Esophagus squamous epithelium (tissue), 4 donors: ENCODE measurements at regions not wholly inside any gene's neighbourhood (a gene's known extent, or its start where the extent isn't known, plus 50 kb on each side); places are given as distances from the start of the nearest gene placed in this dataset.

Experiments
- CTCF ChIP-seq, 6 experiments: fragments of 450-650 bp in 4 of 6; fragments of 200-600 bp in 2 of 6; sonication (generic) in 2 of 6; IDR thresholded peaks; one replicate each; pipeline ENCODE4 v1.5.1; 2016 to 2019; ENCODE audit warnings: antibody characterized with exemption in 6 of 6, mild to moderate bottlenecking in 4 of 6, moderate library complexity in 4 of 6
- POLR2A ChIP-seq, 4 donors: fragments of 450-650 bp; IDR thresholded peaks; one replicate each; pipeline ENCODE4 v1.6.1; 2017; ENCODE audit warnings: antibody characterized with exemption in 4 of 4, mild to moderate bottlenecking in 4 of 4, moderate library complexity in 3 of 4

- TF ChIP-seq CTCF (IDR thresholded peaks at IDR 0.05), result no peak
- no peak for TF ChIP-seq POLR2A (IDR thresholded peaks at IDR 0.05)
Observed at GRCh38 chr2:104378853-104379374, 475.0 kb upstream of the POU3F3 start.
